ENCODE measurements at regions not wholly inside any gene's neighbourhood (a gene's known extent, or its start where the extent isn't known, plus 50 kb on each side); places are given as distances from the start of the nearest gene placed in this dataset.
"Not testable (repeated sequence)": the region's sequence is repeated elsewhere in the genome, so short reads cannot be mapped to it uniquely, and the experiment has no call there.

GRCh38 chrX:77087529-77088169, 359.5 kb upstream of the FGF16 start:
- no peak for DNase-seq (ENCODE audit: insufficient read length, low spot score)
- FAIRE-seq = no peak
- TF ChIP-seq, protein P1, sequence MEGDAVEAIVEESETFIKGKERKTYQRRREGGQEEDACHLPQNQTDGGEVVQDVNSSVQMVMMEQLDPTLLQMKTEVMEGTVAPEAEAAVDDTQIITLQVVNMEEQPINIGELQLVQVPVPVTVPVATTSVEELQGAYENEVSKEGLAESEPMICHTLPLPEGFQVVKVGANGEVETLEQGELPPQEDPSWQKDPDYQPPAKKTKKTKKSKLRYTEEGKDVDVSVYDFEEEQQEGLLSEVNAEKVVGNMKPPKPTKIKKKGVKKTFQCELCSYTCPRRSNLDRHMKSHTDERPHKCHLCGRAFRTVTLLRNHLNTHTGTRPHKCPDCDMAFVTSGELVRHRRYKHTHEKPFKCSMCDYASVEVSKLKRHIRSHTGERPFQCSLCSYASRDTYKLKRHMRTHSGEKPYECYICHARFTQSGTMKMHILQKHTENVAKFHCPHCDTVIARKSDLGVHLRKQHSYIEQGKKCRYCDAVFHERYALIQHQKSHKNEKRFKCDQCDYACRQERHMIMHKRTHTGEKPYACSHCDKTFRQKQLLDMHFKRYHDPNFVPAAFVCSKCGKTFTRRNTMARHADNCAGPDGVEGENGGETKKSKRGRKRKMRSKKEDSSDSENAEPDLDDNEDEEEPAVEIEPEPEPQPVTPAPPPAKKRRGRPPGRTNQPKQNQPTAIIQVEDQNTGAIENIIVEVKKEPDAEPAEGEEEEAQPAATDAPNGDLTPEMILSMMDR (IDR thresholded peaks at IDR 0.05; ENCODE audit: insufficient read depth, missing control alignments) = no peak

- FAIRE-seq (no peak), DNase-seq (ENCODE audit: insufficient read length, low spot score) (no peak)
- TF ChIP-seq, protein P1 (IDR thresholded peaks at IDR 0.05; ENCODE audit: insufficient read depth, missing control alignments) = no peak
Observed at GRCh38 chrX:77088233-77088632, 359.0 kb upstream of the FGF16 start.

- TF ChIP-seq, protein P1 (IDR thresholded peaks at IDR 0.05; ENCODE audit: insufficient read depth, missing control alignments) = no peak
- DNase-seq (ENCODE audit: insufficient read length, low spot score) (no peak), FAIRE-seq (no peak)
Observed at GRCh38 chrX:77114501-77114900, 332.7 kb upstream of the FGF16 start.

- DNase-seq (ENCODE audit: insufficient read length, low spot score) = no peak
- FAIRE-seq = no peak
- TF ChIP-seq, protein P1 (IDR thresholded peaks at IDR 0.05; ENCODE audit: insufficient read depth, missing control alignments) = no peak
Observed at GRCh38 chrX:77118686-77119085, 328.5 kb upstream of the FGF16 start.

- TF ChIP-seq, protein P1 (IDR thresholded peaks at IDR 0.05; ENCODE audit: insufficient read depth, missing control alignments) = no peak
- FAIRE-seq (no peak), DNase-seq (ENCODE audit: insufficient read length, low spot score) (no peak)
Observed at GRCh38 chrX:77119706-77120105, 327.5 kb upstream of the FGF16 start.

- FAIRE-seq = not testable (repeated sequence)
Observed at GRCh38 chrX:77123917-77124316, 323.3 kb upstream of the FGF16 start.

GRCh38 chrX:77127571-77127970, 319.6 kb upstream of the FGF16 start:
- DNase-seq (ENCODE audit: insufficient read length, low spot score); FAIRE-seq: not testable (repeated sequence)

More at GRCh38 chrX:77123917-77124316, 323.3 kb upstream of the FGF16 start:
- not testable (repeated sequence) for DNase-seq (ENCODE audit: insufficient read length, low spot score)

GRCh38 chrX:77143907-77144306, 303.3 kb upstream of the FGF16 start:
- FAIRE-seq (no peak), DNase-seq (ENCODE audit: insufficient read length, low spot score) (no peak)
- TF ChIP-seq, protein P1 (IDR thresholded peaks at IDR 0.05; ENCODE audit: insufficient read depth, missing control alignments) = no peak

Data from D721Med (cell line).